22Rv1 (cell line): ENCODE measurements at regions not wholly inside any gene's neighbourhood (a gene's known extent, or its start where the extent isn't known, plus 50 kb on each side); places are given as distances from the start of the nearest gene placed in this dataset.

Experiments
- H3K27ac ChIP-seq: fragments of 450-650 bp; 2 replicates; pipeline ENCODE4 v1.5.1; 2017
- ZFX ChIP-seq: fragments of 450-650 bp; IDR thresholded peaks from 2 replicates; pipeline ENCODE4 v1.6.1; 2017; ENCODE audit warnings: antibody characterized with exemption, borderline replicate concordance
- TF ChIP-seq, protein P1 (sequence below): fragments of 450-650 bp; IDR thresholded peaks from 2 replicates; pipeline ENCODE4 v1.5.1; 2017; ENCODE audit warnings: mild to moderate bottlenecking

GRCh38 chr12:132390287-132391076 is 61.1 kb upstream of the GALNT9 start:
- no peak for TF ChIP-seq ZFX
- TF ChIP-seq, protein P1, sequence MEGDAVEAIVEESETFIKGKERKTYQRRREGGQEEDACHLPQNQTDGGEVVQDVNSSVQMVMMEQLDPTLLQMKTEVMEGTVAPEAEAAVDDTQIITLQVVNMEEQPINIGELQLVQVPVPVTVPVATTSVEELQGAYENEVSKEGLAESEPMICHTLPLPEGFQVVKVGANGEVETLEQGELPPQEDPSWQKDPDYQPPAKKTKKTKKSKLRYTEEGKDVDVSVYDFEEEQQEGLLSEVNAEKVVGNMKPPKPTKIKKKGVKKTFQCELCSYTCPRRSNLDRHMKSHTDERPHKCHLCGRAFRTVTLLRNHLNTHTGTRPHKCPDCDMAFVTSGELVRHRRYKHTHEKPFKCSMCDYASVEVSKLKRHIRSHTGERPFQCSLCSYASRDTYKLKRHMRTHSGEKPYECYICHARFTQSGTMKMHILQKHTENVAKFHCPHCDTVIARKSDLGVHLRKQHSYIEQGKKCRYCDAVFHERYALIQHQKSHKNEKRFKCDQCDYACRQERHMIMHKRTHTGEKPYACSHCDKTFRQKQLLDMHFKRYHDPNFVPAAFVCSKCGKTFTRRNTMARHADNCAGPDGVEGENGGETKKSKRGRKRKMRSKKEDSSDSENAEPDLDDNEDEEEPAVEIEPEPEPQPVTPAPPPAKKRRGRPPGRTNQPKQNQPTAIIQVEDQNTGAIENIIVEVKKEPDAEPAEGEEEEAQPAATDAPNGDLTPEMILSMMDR: no peak

GRCh38 chr12:132389526-132390286 is 60.3 kb upstream of the GALNT9 start:
- no peak for TF ChIP-seq ZFX
- TF ChIP-seq, protein P1: no peak
- no peak overlapping the region for H3K27ac ChIP-seq

More at GRCh38 chr12:132390287-132391076, 61.1 kb upstream of the GALNT9 start:
- H3K27ac ChIP-seq: no peak overlapping the region

DNA sequence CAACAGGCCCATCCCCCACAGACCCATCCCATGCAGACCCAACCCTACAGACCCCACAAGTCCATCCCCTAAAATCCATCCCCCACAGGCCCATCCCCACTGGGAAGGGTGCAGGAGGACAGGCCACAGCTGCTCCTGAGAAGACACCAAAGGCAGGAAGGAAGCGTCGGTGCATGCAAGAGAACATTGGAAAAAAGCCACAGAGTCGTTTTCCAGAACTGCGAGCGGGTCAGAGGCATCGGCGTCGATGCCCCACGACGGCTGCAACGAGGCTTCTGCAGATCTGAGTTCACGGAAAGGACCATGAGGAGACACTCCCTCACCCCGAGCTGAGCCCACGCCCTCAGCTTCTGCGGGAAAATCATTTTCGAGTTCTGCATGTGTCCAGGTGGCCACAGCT is 59.6 kb upstream of the GALNT9 start:
- TF ChIP-seq ZFX: no peak
- TF ChIP-seq, protein P1: no peak
- no peak overlapping the region for H3K27ac ChIP-seq

DNA sequence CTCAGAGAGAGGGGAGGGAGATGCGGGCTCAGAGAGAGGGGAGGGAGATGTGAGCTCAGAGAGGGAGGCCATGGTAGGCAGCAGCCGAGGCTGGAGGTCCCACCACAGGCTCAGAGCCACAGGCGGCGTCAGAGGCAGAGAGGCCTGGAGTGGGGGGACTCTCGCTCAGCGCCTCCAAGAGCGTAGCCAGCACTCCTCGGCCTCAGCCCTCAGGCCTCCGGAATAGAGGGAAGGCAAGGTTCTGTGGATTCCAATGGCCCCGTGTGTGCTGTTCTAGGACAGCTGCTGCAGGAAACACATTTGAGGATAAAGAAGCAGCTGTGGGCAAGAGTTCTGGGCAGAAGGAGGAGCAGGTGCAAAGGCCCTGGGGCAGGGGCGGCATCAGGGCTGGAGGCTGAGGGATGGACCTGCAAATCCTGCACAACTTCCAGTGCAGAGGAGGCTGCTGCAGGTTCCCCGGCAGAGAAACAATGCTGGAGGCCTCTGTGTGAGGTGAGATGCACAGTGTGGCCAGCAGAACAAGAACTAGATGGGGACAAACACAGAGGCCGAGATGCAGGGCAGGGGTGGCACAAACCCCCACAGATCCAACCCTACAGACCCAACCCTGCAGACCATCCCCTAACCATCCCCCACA is 59.1 kb upstream of the GALNT9 start:
- TF ChIP-seq, protein P1: no peak
- no peak for TF ChIP-seq ZFX
- no peak overlapping the region for H3K27ac ChIP-seq

GRCh38 chr12:132386926-132387497 is 57.6 kb upstream of the GALNT9 start:
- TF ChIP-seq, protein P1: no peak
- TF ChIP-seq ZFX: no peak
- no peak overlapping the region for H3K27ac ChIP-seq

GRCh38 chr12:132385923-132386751 is 56.7 kb upstream of the GALNT9 start:
- no peak for TF ChIP-seq ZFX
- TF ChIP-seq, protein P1: no peak
- no peak overlapping the region for H3K27ac ChIP-seq
